DOHH2 (cell line): ENCODE measurements at regions not wholly inside any gene's neighbourhood (a gene's known extent, or its start where the extent isn't known, plus 50 kb on each side); places are given as distances from the start of the nearest gene placed in this dataset.

Source experiments
- H3F3A ChIP-seq: fragments of 200-600 bp; sonication (generic), shearing (Covaris generic); 2 replicates; pipeline ENCODE4 v1.6.0; 2016; ENCODE audit warnings: antibody characterized with exemption, mild to moderate bottlenecking; ENCODE audit not compliant: control insufficient read depth, insufficient read depth
- H3K27ac ChIP-seq: fragments of 200-600 bp; sonication (generic); 2 replicates; pipeline ENCODE4 v1.5.1; 2014; ENCODE audit warnings: low read depth, mild to moderate bottlenecking, low read length, moderate library complexity
- H3K27me3 ChIP-seq: fragments of 200-600 bp; sonication (generic); 2 replicates; pipeline ENCODE4 v1.6.1; 2014; ENCODE audit warnings: mild to moderate bottlenecking, low read length, mixed read lengths; ENCODE audit not compliant: control insufficient read depth
- H3K36me3 ChIP-seq: fragments of 200-600 bp; sonication (generic); 2 replicates; pipeline ENCODE4 v1.6.1; 2014; ENCODE audit warnings: mild to moderate bottlenecking, low read length, moderate library complexity, mixed read lengths; ENCODE audit not compliant: control insufficient read depth
- H3K4me1 ChIP-seq: fragments of 200-600 bp; sonication (generic); 2 replicates; pipeline ENCODE4 v1.6.1; 2014; ENCODE audit warnings: mild to moderate bottlenecking, low read length, mixed read lengths; ENCODE audit not compliant: control insufficient read depth
- H3K4me2 ChIP-seq: fragments of 200-600 bp; sonication (generic); 2 replicates; pipeline ENCODE4 v1.6.0; 2014; ENCODE audit warnings: mild to moderate bottlenecking, low read length, moderate library complexity
- H3K4me3 ChIP-seq: fragments of 200-600 bp; sonication (generic); 2 replicates; pipeline ENCODE4 v1.5.1; 2014; ENCODE audit warnings: mild to moderate bottlenecking, low read length, mixed read lengths
- H3K79me2 ChIP-seq: fragments of 200-600 bp; sonication (generic); 2 replicates; pipeline ENCODE4 v1.6.1; 2014; ENCODE audit warnings: mild to moderate bottlenecking, low read length, mixed read lengths; ENCODE audit not compliant: control insufficient read depth
- H3K9me2 ChIP-seq: fragments of 200-600 bp; sonication (generic); replicated peaks from 2 replicates; pipeline ENCODE4 v1.6.1; 2014; ENCODE audit warnings: mild to moderate bottlenecking, low read length, mixed read lengths; ENCODE audit not compliant: control insufficient read depth
- H3K9me3 ChIP-seq: fragments of 200-600 bp; sonication (generic); 2 replicates; pipeline ENCODE4 v1.6.1; 2014; ENCODE audit warnings: antibody characterized with exemption, low read length, mixed read lengths; ENCODE audit not compliant: control insufficient read depth, insufficient read depth
- H4K20me1 ChIP-seq: fragments of 200-600 bp; sonication (generic); 2 replicates; pipeline ENCODE4 v1.6.0; 2014; ENCODE audit warnings: low read depth, mild to moderate bottlenecking, antibody characterized with exemption, low read length, moderate library complexity; ENCODE audit not compliant: control insufficient read depth, insufficient read depth
- CTCF ChIP-seq: fragments of 200-600 bp; sonication (generic); IDR thresholded peaks from one replicate; pipeline ENCODE4 v1.5.1; 2014; ENCODE audit warnings: antibody characterized with exemption, mild to moderate bottlenecking, low read depth, low read length; ENCODE audit not compliant: poor library complexity, severe bottlenecking
- EZH2phosphoT487 ChIP-seq: fragments of 200-600 bp; sonication (generic); IDR thresholded peaks from 2 replicates; pipeline ENCODE4 v1.6.1; 2017; ENCODE audit warnings: borderline replicate concordance, mild to moderate bottlenecking, antibody characterized with exemption, low read length, moderate library complexity, mixed read lengths

DNA sequence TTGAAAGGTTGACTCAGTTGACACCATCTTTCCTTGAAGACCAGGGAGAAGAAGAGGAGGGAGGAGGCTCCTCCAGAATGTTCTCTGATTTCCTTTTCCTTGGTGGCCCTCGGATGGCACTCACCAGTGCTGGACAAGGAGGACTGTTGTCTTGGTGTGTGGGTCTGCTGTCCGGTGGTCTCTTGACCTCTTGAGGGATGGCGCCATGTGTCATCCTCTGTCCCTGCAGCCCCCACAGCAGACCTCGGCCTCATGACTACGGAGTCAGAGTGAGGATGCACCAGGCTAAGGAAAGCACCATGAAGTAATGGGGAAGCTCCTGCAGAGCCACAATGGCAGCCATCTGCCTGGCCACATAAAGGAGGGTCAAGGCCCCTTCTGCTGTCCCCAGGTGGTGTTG lies 475.0 kb downstream of the GLRX3 start:
- no peaks in the 10 kb centered on the region for H3K36me3 ChIP-seq
- no peaks in the 10 kb centered on the region for H3K27me3 ChIP-seq
- H3K9me3 ChIP-seq, result no peaks in the 10 kb centered on the region
- no peaks in the 10 kb centered on the region for H3F3A ChIP-seq
- H3K4me3 ChIP-seq, result no peak overlapping the region
- no peaks in the 10 kb centered on the region for H3K79me2 ChIP-seq
- no peak overlapping the region for H3K4me2 ChIP-seq
- no peaks in the 10 kb centered on the region for H4K20me1 ChIP-seq
- no peak overlapping the region for H3K27ac ChIP-seq
- TF ChIP-seq CTCF, result no peak
- no peak for TF ChIP-seq EZH2phosphoT487
- no peaks in the 10 kb centered on the region for H3K4me1 ChIP-seq
- H3K9me2 ChIP-seq, result no peaks in the 10 kb centered on the region

- no peaks in the 10 kb centered on the region for H3F3A ChIP-seq
- no peaks in the 10 kb centered on the region for H3K27me3 ChIP-seq
- H3K36me3 ChIP-seq, result no peaks in the 10 kb centered on the region
- H4K20me1 ChIP-seq, result no peaks in the 10 kb centered on the region
- H3K9me2 ChIP-seq, result no peaks in the 10 kb centered on the region
- no peaks in the 10 kb centered on the region for H3K4me1 ChIP-seq
- TF ChIP-seq EZH2phosphoT487 (no peak), CTCF (no peak)
- no peak overlapping the region for H3K4me2 ChIP-seq
- no peak overlapping the region for H3K27ac ChIP-seq
- H3K4me3 ChIP-seq, result no peak overlapping the region
- H3K79me2 ChIP-seq, result no peaks in the 10 kb centered on the region
- no peaks in the 10 kb centered on the region for H3K9me3 ChIP-seq
Measured at GRCh38 chr10:130615457-130615856, 479.3 kb downstream of the GLRX3 start.

- H3K4me1 ChIP-seq, result no peaks in the 10 kb centered on the region
- H3K9me3 ChIP-seq, result no peaks in the 10 kb centered on the region
- TF ChIP-seq EZH2phosphoT487 (no peak), CTCF (no peak)
- no peaks in the 10 kb centered on the region for H3K9me2 ChIP-seq
- no peak overlapping the region for H3K4me3 ChIP-seq
- H3K4me2 ChIP-seq, result no peak overlapping the region
- no peaks in the 10 kb centered on the region for H3K79me2 ChIP-seq
- H3K27ac ChIP-seq, result no peak overlapping the region
- no peaks in the 10 kb centered on the region for H3F3A ChIP-seq
- H3K36me3 ChIP-seq, result no peaks in the 10 kb centered on the region
- no peaks in the 10 kb centered on the region for H4K20me1 ChIP-seq
- no peaks in the 10 kb centered on the region for H3K27me3 ChIP-seq
Measured at GRCh38 chr10:130617985-130618384, 481.8 kb downstream of the GLRX3 start.

- Histone ChIP-seq H3F3A (no peaks in the 10 kb centered on the region), H3K4me2 (no peak overlapping the region), H3K9me2 (no peaks in the 10 kb centered on the region), H3K36me3 (no peaks in the 10 kb centered on the region), H3K79me2 (no peaks in the 10 kb centered on the region), H3K27ac (no peak overlapping the region), H3K9me3 (peaks cover 4% of the 10 kb centered on the region; the same call in 1 of the 2 replicates), H3K4me1 (no peaks in the 10 kb centered on the region), H4K20me1 (no peaks in the 10 kb centered on the region), H3K27me3 (no peaks in the 10 kb centered on the region), H3K4me3 (no peak overlapping the region)
- TF ChIP-seq CTCF (no peak), EZH2phosphoT487 (no peak)
Measured at GRCh38 chr10:130618647-130619046, 482.5 kb downstream of the GLRX3 start.
